Natural killer cell (primary cell): ENCODE measurements at regions not wholly inside any gene's neighbourhood (a gene's known extent, or its start where the extent isn't known, plus 50 kb on each side); places are given as distances from the start of the nearest gene placed in this dataset.

Experiments
- ATAC-seq, 3 donors: fragments of 150-1000 bp in 2 of 3; fragments of 200-7000 bp in 1 of 3; cut with Tn5 transposase; 1 replicate in 1 of 3; 2 replicates in 2 of 3; pipeline ENCODE4 v1.10.0; 2021; ENCODE audit warnings: mild to moderate bottlenecking in 2 of 3, moderate library complexity in 2 of 3
- DNase-seq, 2 donors: peaks; one replicate each; pipeline versions ENCODE4 v3.0.0 to v3.0.0-alpha.2; 2013 to 2021; ENCODE audit warnings: mixed read lengths in 1 of 2
- H3K27ac ChIP-seq: one replicate; pipeline ENCODE4 v1.5.1; 2013; ENCODE audit warnings: mild to moderate bottlenecking, low read length
- H3K27me3 ChIP-seq: one replicate; pipeline ENCODE4 v1.6.1; 2013; ENCODE audit warnings: low read length; ENCODE audit not compliant: control insufficient read depth, insufficient read depth
- H3K36me3 ChIP-seq: one replicate; pipeline ENCODE4 v1.6.1; 2013; ENCODE audit warnings: low read length; ENCODE audit not compliant: control insufficient read depth, insufficient read depth
- H3K4me1 ChIP-seq: one replicate; pipeline ENCODE4 v1.6.1; 2013; ENCODE audit warnings: low read length; ENCODE audit not compliant: control insufficient read depth, insufficient read depth
- H3K4me3 ChIP-seq: one replicate; pipeline ENCODE4 v1.5.1; 2013; ENCODE audit warnings: low read length
- H3K9me3 ChIP-seq: one replicate; pipeline ENCODE4 v1.6.1; 2013; ENCODE audit warnings: low read length; ENCODE audit not compliant: control insufficient read depth, insufficient read depth
- H3K27ac Mint-ChIP-seq, 2 donors: one replicate each; pipeline ENCODE4 v1.8.0; 2022; ENCODE audit warnings: mild to moderate bottlenecking in 2 of 2, mixed read lengths in 2 of 2, moderate library complexity in 1 of 2
- H3K27me3 Mint-ChIP-seq, 2 donors: one replicate each; pipeline ENCODE4 v1.8.0; 2022; ENCODE audit warnings: low read depth in 2 of 2, mixed read lengths in 2 of 2
- H3K36me3 Mint-ChIP-seq: one replicate; pipeline ENCODE4 v1.8.0; 2022; ENCODE audit warnings: mixed read lengths
- H3K4me1 Mint-ChIP-seq, 2 donors: one replicate each; pipeline ENCODE4 v1.8.0; 2022; ENCODE audit warnings: mixed read lengths in 2 of 2
- H3K4me3 Mint-ChIP-seq: one replicate; pipeline ENCODE4 v1.8.0; 2022; ENCODE audit warnings: mild to moderate bottlenecking, moderate library complexity, mixed read lengths
- H3K9me3 Mint-ChIP-seq, 2 donors: one replicate each; pipeline ENCODE4 v1.8.0; 2022; ENCODE audit warnings: mixed read lengths in 2 of 2
- CTCF ChIP-seq: fragments of 200-600 bp; IDR thresholded peaks from one replicate; pipeline ENCODE4 v1.8.0; 2022; ENCODE audit warnings: antibody characterized with exemption
- WGBS: methylation state at CpG from one replicate; pipeline ENCODE4 v1.1.7; 2013; ENCODE audit warnings: missing lambda C conversion rate; ENCODE audit not compliant: insufficient coverage; 5-methylcytosine and 5-hydroxymethylcytosine counted together
- intact Hi-C: fragments of 100-400 bp; cut with micrococcal nuclease; formaldehyde crosslinking; loops from one replicate; pipeline ENCODE4 v1.14.2; 2022

- no peaks in the 10 kb centered on the region for H3K36me3 Mint-ChIP-seq
- intact Hi-C loops, result no loop called here
- DNase-seq (no peak), ATAC-seq (no peak)
- Histone ChIP-seq H3K9me3 (no peaks in the 10 kb centered on the region), H3K4me1 (no peaks in the 10 kb centered on the region), H3K27ac (no peak overlapping the region), H3K27me3 (no peaks in the 10 kb centered on the region), H3K4me3 (no peak overlapping the region), H3K36me3 (no peaks in the 10 kb centered on the region)
- no peak overlapping the region for H3K27ac Mint-ChIP-seq
- 100% methylated on average over 1 of the region's 1 CpG for WGBS
- no peaks in the 10 kb centered on the region for H3K27me3 Mint-ChIP-seq
- H3K4me1 Mint-ChIP-seq, result no peaks in the 10 kb centered on the region
- H3K4me3 Mint-ChIP-seq, result no peak overlapping the region
- no peak for TF ChIP-seq CTCF
- H3K9me3 Mint-ChIP-seq, result peaks cover 6 to 14% of the 10 kb centered on the region in 2 donors
Measured at GRCh38 chr17:71417142-71417541, 703.7 kb upstream of the SOX9 start.

- Histone ChIP-seq H3K9me3 (no peaks in the 10 kb centered on the region), H3K4me1 (no peaks in the 10 kb centered on the region), H3K27me3 (no peaks in the 10 kb centered on the region), H3K4me3 (no peak overlapping the region), H3K36me3 (no peaks in the 10 kb centered on the region), H3K27ac (no peak overlapping the region)
- ATAC-seq, result no peak
- DNase-seq, result no peak
- Mint-ChIP-seq H3K27me3 (no peaks in the 10 kb centered on the region), H3K27ac (no peak overlapping the region), H3K4me1 (no peaks in the 10 kb centered on the region), H3K4me3 (no peak overlapping the region), H3K9me3 (peaks cover 6% of the 10 kb centered on the region in 2 donors), H3K36me3 (no peaks in the 10 kb centered on the region)
- 66% methylated on average over 1 of the region's 1 CpG for WGBS
- intact Hi-C loops, result no loop called here
- TF ChIP-seq CTCF, result no peak
Measured at GRCh38 chr17:71422968-71423367, 697.9 kb upstream of the SOX9 start.

GRCh38 chr17:71423871-71424546 lies 696.8 kb upstream of the SOX9 start:
- Histone ChIP-seq H3K36me3 (no peaks in the 10 kb centered on the region), H3K4me3 (no peak overlapping the region), H3K4me1 (no peaks in the 10 kb centered on the region), H3K27me3 (no peaks in the 10 kb centered on the region), H3K9me3 (no peaks in the 10 kb centered on the region), H3K27ac (no peak overlapping the region)
- H3K9me3 Mint-ChIP-seq, result peaks cover 9 to 10% of the 10 kb centered on the region in 2 donors
- no peak overlapping the region for H3K4me3 Mint-ChIP-seq
- H3K36me3 Mint-ChIP-seq, result no peaks in the 10 kb centered on the region
- H3K27ac Mint-ChIP-seq, result no peak overlapping the region
- no peak for ATAC-seq
- DNase-seq, result no peak
- intact Hi-C loops, result no loop called here
- 63% methylated on average over 4 of the region's 5 CpGs for WGBS
- H3K4me1 Mint-ChIP-seq, result no peaks in the 10 kb centered on the region
- H3K27me3 Mint-ChIP-seq, result no peaks in the 10 kb centered on the region
- TF ChIP-seq CTCF, result no peak

- no peaks in the 10 kb centered on the region for H3K27me3 Mint-ChIP-seq
- H3K9me3 Mint-ChIP-seq, result peaks cover 5 to 10% of the 10 kb centered on the region in 2 donors
- 68% methylated on average over 2 of the region's 3 CpGs for WGBS
- H3K4me3 Mint-ChIP-seq, result no peak overlapping the region
- DNase-seq (no peak), ATAC-seq (no peak)
- H3K4me1 Mint-ChIP-seq, result no peaks in the 10 kb centered on the region
- Histone ChIP-seq H3K27me3 (no peaks in the 10 kb centered on the region), H3K4me3 (no peak overlapping the region), H3K9me3 (no peaks in the 10 kb centered on the region), H3K36me3 (no peaks in the 10 kb centered on the region), H3K4me1 (no peaks in the 10 kb centered on the region), H3K27ac (no peak overlapping the region)
- no peaks in the 10 kb centered on the region for H3K36me3 Mint-ChIP-seq
- H3K27ac Mint-ChIP-seq, result no peak overlapping the region
- intact Hi-C loops, result no loop called here
- TF ChIP-seq CTCF, result no peak
Measured at GRCh38 chr17:71427801-71428200, 693.0 kb upstream of the SOX9 start.
